Fibroblast of upper back skin (primary cell): ENCODE measurements at regions not wholly inside any gene's neighbourhood (a gene's known extent, or its start where the extent isn't known, plus 50 kb on each side); places are given as distances from the start of the nearest gene placed in this dataset.

Source experiments
- DNase-seq: peaks from one replicate; pipeline ENCODE4 v3.0.0-alpha.2; 2013

DNA sequence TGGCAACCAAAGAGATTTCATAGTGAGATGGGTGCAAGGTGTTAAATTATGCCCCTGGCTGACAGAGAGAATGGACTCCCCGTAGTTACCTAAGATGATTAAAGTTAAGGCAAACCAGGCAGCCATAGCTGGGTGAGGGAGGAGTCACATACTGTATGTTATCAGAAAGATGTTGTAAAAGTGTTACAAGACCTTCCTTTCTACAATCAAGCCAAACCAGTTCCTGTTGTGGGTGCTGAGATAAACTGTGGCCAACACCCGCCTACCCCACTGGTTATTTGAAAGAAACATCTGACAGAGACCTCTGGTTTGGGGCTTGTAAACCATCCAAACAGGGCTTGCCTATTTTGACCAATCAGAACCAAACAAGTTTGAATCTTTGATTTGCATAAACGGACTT is 684.7 kb upstream of the NUDT12 start:
- DNase-seq = no peak

- peak; percentile 15 for DNase-seq
Observed at GRCh38 chr5:104241046-104241445, 678.5 kb upstream of the NUDT12 start.

DNA sequence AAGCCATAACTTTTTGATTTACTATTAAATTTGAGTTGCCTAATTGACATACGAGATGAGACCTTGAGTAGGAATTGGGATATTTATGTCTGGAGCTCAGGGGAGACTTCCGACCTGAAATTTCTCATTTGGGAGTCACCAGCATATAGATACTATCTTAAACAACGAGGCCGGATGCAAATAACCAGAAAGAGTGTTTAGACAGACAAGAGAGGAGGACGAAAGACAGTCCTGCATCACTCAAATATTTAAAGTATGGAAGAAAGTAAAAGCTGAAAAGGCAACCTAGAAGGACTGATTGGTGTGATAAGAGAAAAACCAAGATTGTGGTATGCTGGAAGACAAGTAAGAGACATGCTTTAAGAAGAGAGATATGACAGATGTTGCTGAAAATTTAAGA is 675.0 kb upstream of the NUDT12 start:
- no peak for DNase-seq

- DNase-seq = no peak
Observed at GRCh38 chr5:104223885-104224773, 661.5 kb upstream of the NUDT12 start.

GRCh38 chr5:104218200-104218599 is 655.6 kb upstream of the NUDT12 start:
- DNase-seq = no peak

GRCh38 chr5:104213216-104213615 is 650.6 kb upstream of the NUDT12 start:
- DNase-seq = no peak

DNA sequence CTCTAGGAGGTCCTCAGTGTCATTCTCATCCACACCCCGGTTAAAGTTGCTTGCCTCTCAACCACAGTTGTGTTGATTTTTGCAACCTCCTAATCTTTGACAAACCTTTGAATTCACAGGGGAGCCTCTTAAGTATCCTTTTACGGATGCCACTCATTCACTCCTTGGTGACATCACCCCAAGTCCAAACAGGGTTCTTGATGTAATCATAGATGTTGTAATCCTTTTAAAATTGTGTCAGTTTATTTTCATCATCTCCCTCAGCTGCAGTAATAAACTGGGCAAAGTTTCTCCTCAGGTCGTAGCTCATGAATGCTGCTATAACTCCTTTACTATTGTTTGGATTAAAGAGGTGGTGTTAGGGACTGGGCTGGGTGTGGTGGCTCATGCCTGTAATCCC is 637.2 kb upstream of the NUDT12 start:
- no peak for DNase-seq

DNA sequence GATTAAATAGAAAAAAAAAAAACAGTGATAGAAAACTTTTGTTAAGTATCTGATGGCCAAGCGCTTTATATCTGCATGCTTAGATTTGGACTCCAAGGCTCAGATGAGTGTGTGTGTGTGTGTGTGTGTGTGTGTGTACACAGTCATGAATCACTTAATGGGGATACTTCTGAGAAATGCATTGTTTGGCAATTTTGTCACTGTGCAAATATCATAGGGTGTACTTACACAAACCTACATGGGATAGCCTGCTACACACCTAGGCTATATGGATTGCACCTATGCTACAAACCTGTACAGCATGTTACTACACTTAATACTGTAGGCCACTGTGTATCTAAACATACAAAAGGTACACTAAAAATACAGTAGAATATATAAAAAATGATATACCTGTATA is 635.6 kb upstream of the NUDT12 start:
- DNase-seq = no peak

GRCh38 chr5:104189909-104190308 is 627.3 kb upstream of the NUDT12 start:
- DNase-seq = peak; percentile 61

- DNase-seq = peak; percentile 79
Observed at GRCh38 chr5:104189031-104189430, 626.4 kb upstream of the NUDT12 start.

GRCh38 chr5:104187656-104188055 is 625.1 kb upstream of the NUDT12 start:
- DNase-seq = no peak

DNA sequence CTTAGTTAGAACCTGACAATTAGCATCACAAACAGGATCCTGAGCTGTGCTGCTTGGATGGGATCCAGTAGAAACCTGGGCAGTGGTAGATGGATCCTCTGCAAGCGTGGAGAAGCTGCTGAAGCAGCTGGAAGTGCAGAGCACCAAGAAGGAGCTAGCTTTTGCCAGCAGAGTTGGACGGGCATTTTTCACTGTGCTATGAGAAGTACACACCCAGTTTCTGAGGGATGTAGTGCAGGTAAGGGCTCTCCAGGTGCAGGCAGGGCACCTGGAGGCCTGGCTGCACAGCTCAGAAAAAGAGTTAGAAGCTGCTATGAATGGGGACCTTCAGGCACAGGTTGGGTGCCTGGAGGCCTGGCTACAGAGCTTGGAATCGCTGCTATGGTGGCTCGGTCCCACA is 623.9 kb upstream of the NUDT12 start:
- DNase-seq = no peak

DNA sequence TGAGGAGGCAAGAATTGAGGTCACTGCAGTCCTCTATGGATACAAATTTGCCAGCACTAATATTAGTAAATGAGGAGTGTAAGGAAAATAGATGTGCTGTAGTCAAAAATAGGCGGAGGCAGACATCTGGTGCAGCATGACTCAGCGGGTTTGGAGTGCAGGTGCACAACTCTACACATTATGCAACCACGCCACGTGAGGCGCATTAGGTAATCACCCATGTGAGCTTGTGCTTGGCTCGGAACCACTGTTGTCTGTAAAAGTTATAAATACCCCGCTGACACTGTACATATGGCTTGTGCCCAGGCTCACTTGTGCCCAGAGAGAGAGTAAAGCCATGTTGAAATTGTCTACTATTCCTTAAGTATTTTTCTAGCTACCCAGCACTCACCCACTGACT is 623.5 kb upstream of the NUDT12 start:
- DNase-seq = no peak

GRCh38 chr5:104184264-104184663 is 621.7 kb upstream of the NUDT12 start:
- no peak for DNase-seq

DNA sequence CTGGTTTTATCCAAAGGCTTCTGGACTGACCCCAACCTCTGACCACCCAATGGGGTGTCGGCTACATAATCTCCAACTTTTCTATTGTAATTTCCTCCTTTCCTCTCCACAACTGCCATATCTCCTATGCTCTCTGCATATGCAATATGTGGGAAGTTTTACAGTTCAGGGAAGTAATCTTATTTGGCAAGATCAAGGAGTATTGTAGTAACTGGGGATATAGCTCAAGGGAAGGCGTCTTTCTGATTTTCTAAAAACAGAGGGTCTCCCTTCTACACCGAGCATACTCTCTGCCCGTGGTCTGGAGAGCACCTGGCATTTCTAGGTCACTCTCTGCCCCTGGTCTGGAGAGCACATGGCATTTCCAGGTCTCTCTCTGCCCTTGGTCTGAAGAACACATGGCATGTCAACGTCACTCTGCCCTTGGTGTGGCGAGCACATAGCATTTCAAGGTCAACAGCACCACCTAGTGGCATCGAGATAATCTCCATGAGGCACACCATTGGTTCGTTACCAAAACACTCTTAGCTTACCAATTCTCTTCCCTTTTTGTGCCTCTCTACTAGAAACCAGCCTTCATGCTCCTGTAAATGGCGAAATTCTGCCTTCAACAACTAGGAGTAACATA is 616.4 kb upstream of the NUDT12 start:
- DNase-seq = peak; percentile 46

DNA sequence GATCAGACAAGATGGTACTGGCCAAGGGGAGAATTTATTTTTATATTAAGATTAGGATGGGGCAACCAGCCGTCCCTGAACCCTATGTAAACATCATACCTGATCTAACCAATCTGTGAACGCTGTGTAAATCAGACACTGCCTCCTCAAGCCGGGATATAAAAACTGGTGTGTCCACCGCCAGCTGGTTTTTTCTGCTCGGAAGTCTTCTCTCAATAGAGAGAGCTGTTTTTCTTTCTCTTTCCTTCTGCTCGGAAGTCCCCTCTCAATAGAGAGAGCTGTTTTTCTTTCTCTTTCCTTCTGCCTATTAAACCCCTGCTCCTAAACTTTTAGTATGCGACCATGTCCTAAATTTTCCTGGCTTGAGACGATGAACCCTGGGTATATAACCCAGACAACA is 615.5 kb upstream of the NUDT12 start:
- DNase-seq = no peak

DNA sequence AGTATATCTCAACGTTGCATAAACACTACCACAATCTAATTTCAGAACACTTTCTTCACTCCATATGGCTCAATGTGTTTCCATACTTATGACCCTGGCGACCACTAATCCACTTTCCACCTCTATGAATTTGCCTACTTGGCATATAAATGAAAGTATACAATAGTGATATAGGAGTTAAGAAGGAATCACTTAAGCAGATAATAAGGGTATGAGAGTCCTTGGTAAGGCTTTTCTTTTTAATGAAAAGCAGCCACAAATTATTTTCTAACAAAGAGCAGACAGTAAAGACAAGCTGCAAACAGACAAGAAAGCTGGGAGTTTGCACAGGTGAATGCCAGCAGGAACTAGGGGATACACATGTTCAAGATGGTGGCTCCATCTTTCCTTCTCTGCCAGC is 615.1 kb upstream of the NUDT12 start:
- DNase-seq = no peak

GRCh38 chr5:104172976-104173375 is 610.4 kb upstream of the NUDT12 start:
- DNase-seq = no peak

DNA sequence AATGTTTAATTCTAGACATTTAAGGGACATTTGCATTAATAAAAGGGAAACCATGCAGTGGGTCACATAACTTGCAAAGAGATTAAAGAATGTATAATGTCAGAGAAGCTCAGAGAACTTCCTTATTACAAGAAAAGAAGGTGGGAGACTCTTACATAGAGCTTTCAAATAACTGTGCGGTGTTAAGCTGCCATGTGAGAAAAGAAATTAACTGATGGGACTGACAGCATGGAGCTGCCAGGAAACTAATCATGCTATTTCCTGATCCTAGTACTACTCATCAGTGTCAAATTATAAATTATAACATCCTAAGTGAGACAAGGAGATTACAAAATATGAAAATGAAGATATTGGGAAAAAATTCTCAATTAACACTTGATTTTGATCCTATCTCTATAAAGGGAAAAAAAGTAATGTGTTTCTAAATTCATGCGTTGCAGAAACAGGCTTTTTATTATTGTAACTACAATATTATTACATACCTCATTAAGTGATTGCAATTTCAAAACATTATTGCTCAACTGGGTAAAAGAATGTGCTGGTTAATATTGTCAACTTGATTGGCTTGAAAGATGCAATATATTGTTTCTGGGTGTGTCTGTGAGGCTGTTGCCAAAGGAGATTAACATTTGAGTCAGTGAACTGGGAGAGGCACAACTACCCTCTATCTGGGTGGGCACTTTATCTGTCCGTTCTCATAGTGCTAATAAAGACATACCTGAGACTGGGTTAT is 609.5 kb upstream of the NUDT12 start:
- DNase-seq = no peak

GRCh38 chr5:104170926-104171325 is 608.3 kb upstream of the NUDT12 start:
- DNase-seq = peak; percentile 71

- no peak for DNase-seq
Observed at GRCh38 chr5:104146652-104147051, 584.1 kb upstream of the NUDT12 start.

DNA sequence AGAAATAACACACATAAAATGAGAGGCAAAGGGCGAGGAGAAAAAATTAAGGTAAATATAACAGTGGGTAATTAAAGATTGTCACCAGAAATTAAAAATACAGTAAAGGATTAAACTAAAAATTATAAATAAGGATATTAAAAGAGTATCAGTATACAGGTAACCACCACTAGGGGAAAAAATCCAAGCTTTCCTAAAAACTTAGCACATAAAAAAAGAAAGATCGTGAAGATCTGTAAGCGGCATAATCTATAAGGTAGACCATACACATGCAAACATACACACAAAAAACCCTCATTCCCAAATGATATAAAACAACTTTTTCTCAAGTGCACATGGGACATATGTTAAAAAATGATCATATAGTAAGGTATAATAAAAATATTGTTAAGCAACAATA is 577.3 kb upstream of the NUDT12 start:
- no peak for DNase-seq

DNA sequence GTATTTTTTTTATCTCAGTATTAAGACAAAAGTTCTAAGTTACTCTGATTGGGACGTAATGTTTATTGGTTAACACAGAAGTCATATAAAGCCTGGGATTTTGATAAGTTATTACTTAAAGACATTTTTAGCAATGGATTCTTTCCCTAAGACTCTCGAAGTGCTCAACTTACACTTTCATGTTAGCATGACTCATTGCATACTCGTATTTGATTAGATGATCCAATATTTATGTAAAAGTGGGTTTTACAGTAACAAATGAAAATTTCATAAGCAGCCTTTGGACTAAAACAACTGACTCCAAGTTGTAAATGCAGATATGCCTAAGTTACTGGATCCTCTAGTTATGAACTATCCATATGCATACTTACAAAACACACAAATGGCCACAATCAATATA is 567.7 kb upstream of the NUDT12 start:
- no peak for DNase-seq

GRCh38 chr5:104128348-104128747 is 565.8 kb upstream of the NUDT12 start:
- DNase-seq = no peak
